ENCODE measurements at regions not wholly inside any gene's neighbourhood (a gene's known extent, or its start where the extent isn't known, plus 50 kb on each side); places are given as distances from the start of the nearest gene placed in this dataset.
A peak's percentile ranks its signal among the peaks of the same experiment; 100 is the strongest.

GRCh38 chr21:17048974-17049373 lies 463.9 kb upstream of the CXADR start:
- Histone ChIP-seq H4K91ac (ENCODE audit: low read depth, low read length) (peak overlapping the region; percentile 80), H3K4me2 (ENCODE audit: low read length) (no peak overlapping the region), H3K4ac (ENCODE audit: low read depth, low read length) (no peak overlapping the region), H3K23ac (ENCODE audit: low read length) (no peak overlapping the region), H3K79me2 (ENCODE audit: control insufficient read depth, insufficient read depth, low read length, poor library complexity) (no peaks in the 10 kb centered on the region), H3K36me3 (ENCODE audit: control insufficient read depth in 1 of 2, insufficient read depth in 2 of 2, low read length in 2 of 2) (no peaks in the 10 kb centered on the region), H3K79me1 (ENCODE audit: low read length) (peaks cover 7% of the 10 kb centered on the region), H2AFZ (ENCODE audit: insufficient read depth, low read length, poor library complexity) (no peak overlapping the region), H3K4me3 (ENCODE audit: low read depth, low read length) (peak overlapping the region; percentile 1), H3K4me1 (ENCODE audit: control insufficient read depth in 1 of 2, insufficient read depth in 2 of 2, low read length in 2 of 2) (peaks cover 6 to 8% of the 10 kb centered on the region in 2 experiments), H3K9ac (ENCODE audit: low read length) (no peak overlapping the region), H3K18ac (ENCODE audit: low read length) (peak overlapping the region; percentile 10), H2BK120ac (ENCODE audit: insufficient read depth, low read length, poor library complexity) (peak overlapping the region; percentile 18), H4K12ac (ENCODE audit: low read depth, low read length) (no peak overlapping the region), H4K8ac (ENCODE audit: low read depth, low read length) (no peak overlapping the region), H3K27ac (ENCODE audit: low read depth, low read length) (no peak overlapping the region), H2BK5ac (ENCODE audit: low read depth, low read length, poor library complexity) (peak overlapping the region; percentile 18), H3K9me3 (ENCODE audit: insufficient read depth, low read depth, low read length) (peaks cover 6% of the 10 kb centered on the region), H2AK5ac (ENCODE audit: low read length) (peak overlapping the region; percentile 77), H3K27me3 (ENCODE audit: insufficient read depth, low read length) (no peaks in the 10 kb centered on the region), H3K14ac (ENCODE audit: low read length) (peak overlapping the region; percentile 1), H2BK12ac (ENCODE audit: low read length) (peak overlapping the region; percentile 71)
- DNase-seq, result no peak
- WGBS (ENCODE audit: extremely low coverage, insufficient coverage, insufficient read length), result no CpG with 5 or more reads among the region's 3 CpGs

- no peak overlapping the region for H3K23ac ChIP-seq (ENCODE audit: low read length)
- no peak overlapping the region for H4K8ac ChIP-seq (ENCODE audit: low read depth, low read length)
- no peak overlapping the region for H2BK12ac ChIP-seq (ENCODE audit: low read length)
- H2AFZ ChIP-seq (ENCODE audit: insufficient read depth, low read length, poor library complexity), result no peak overlapping the region
- no peak overlapping the region for H3K4ac ChIP-seq (ENCODE audit: low read depth, low read length)
- H4K12ac ChIP-seq (ENCODE audit: low read depth, low read length), result no peak overlapping the region
- peaks cover 7% of the 10 kb centered on the region for H3K79me1 ChIP-seq (ENCODE audit: low read length)
- DNase-seq, result peak in 1 of 2 donors; percentile 28
- H3K27me3 ChIP-seq (ENCODE audit: insufficient read depth, low read length), result no peaks in the 10 kb centered on the region
- no peak overlapping the region for H4K91ac ChIP-seq (ENCODE audit: low read depth, low read length)
- H2AK5ac ChIP-seq (ENCODE audit: low read length), result no peak overlapping the region
- peaks cover 6% of the 10 kb centered on the region for H3K9me3 ChIP-seq (ENCODE audit: insufficient read depth, low read depth, low read length)
- H3K79me2 ChIP-seq (ENCODE audit: control insufficient read depth, insufficient read depth, low read length, poor library complexity), result no peaks in the 10 kb centered on the region
- H3K4me1 ChIP-seq (ENCODE audit: control insufficient read depth in 1 of 2, insufficient read depth in 2 of 2, low read length in 2 of 2), result peaks cover 6 to 8% of the 10 kb centered on the region in 2 experiments
- H2BK120ac ChIP-seq (ENCODE audit: insufficient read depth, low read length, poor library complexity), result no peak overlapping the region
- no peak overlapping the region for H2BK5ac ChIP-seq (ENCODE audit: low read depth, low read length, poor library complexity)
- H3K4me2 ChIP-seq (ENCODE audit: low read length), result no peak overlapping the region
- H3K18ac ChIP-seq (ENCODE audit: low read length), result no peak overlapping the region
- no peak overlapping the region for H3K9ac ChIP-seq (ENCODE audit: low read length)
- no peak overlapping the region for H3K14ac ChIP-seq (ENCODE audit: low read length)
- peak overlapping the region; percentile 53 for H3K27ac ChIP-seq (ENCODE audit: low read depth, low read length)
- WGBS (ENCODE audit: extremely low coverage, insufficient coverage, insufficient read length), result no CpG with 5 or more reads among the region's 1 CpG
- H3K4me3 ChIP-seq (ENCODE audit: low read depth, low read length), result no peak overlapping the region
- no peaks in the 10 kb centered on the region for H3K36me3 ChIP-seq (ENCODE audit: control insufficient read depth in 1 of 2, insufficient read depth in 2 of 2, low read length in 2 of 2)
Measured at GRCh38 chr21:17050156-17050555, 462.7 kb upstream of the CXADR start.

- H4K91ac ChIP-seq (ENCODE audit: low read depth, low read length), result peak overlapping the region; percentile 24
- no peak overlapping the region for H4K8ac ChIP-seq (ENCODE audit: low read depth, low read length)
- no peaks in the 10 kb centered on the region for H3K36me3 ChIP-seq (ENCODE audit: control insufficient read depth in 1 of 2, insufficient read depth in 2 of 2, low read length in 2 of 2)
- H3K4ac ChIP-seq (ENCODE audit: low read depth, low read length), result no peak overlapping the region
- peak in 1 of 2 donors; percentile 1 for DNase-seq
- no peak overlapping the region for H3K4me3 ChIP-seq (ENCODE audit: low read depth, low read length)
- no peak overlapping the region for H3K4me2 ChIP-seq (ENCODE audit: low read length)
- no peak overlapping the region for H3K23ac ChIP-seq (ENCODE audit: low read length)
- H3K9me3 ChIP-seq (ENCODE audit: insufficient read depth, low read depth, low read length), result peaks cover 6% of the 10 kb centered on the region
- no peak overlapping the region for H2AFZ ChIP-seq (ENCODE audit: insufficient read depth, low read length, poor library complexity)
- no peaks in the 10 kb centered on the region for H3K27me3 ChIP-seq (ENCODE audit: insufficient read depth, low read length)
- no CpG with 5 or more reads among the region's 2 CpGs for WGBS (ENCODE audit: extremely low coverage, insufficient coverage, insufficient read length)
- no peak overlapping the region for H3K18ac ChIP-seq (ENCODE audit: low read length)
- H3K79me2 ChIP-seq (ENCODE audit: control insufficient read depth, insufficient read depth, low read length, poor library complexity), result no peaks in the 10 kb centered on the region
- H3K27ac ChIP-seq (ENCODE audit: low read depth, low read length), result peak overlapping the region; percentile 86
- peaks cover 6 to 8% of the 10 kb centered on the region in 2 experiments for H3K4me1 ChIP-seq (ENCODE audit: control insufficient read depth in 1 of 2, insufficient read depth in 2 of 2, low read length in 2 of 2)
- H4K12ac ChIP-seq (ENCODE audit: low read depth, low read length), result no peak overlapping the region
- H2BK120ac ChIP-seq (ENCODE audit: insufficient read depth, low read length, poor library complexity), result no peak overlapping the region
- no peak overlapping the region for H3K14ac ChIP-seq (ENCODE audit: low read length)
- peaks cover 7% of the 10 kb centered on the region for H3K79me1 ChIP-seq (ENCODE audit: low read length)
- no peak overlapping the region for H2AK5ac ChIP-seq (ENCODE audit: low read length)
- H2BK5ac ChIP-seq (ENCODE audit: low read depth, low read length, poor library complexity), result peak overlapping the region; percentile 86
- H2BK12ac ChIP-seq (ENCODE audit: low read length), result no peak overlapping the region
- H3K9ac ChIP-seq (ENCODE audit: low read length), result no peak overlapping the region
Measured at GRCh38 chr21:17050646-17051045, 462.2 kb upstream of the CXADR start.

GRCh38 chr21:17051054-17051453 lies 461.8 kb upstream of the CXADR start:
- Histone ChIP-seq H3K14ac (ENCODE audit: low read length) (no peak overlapping the region), H4K12ac (ENCODE audit: low read depth, low read length) (no peak overlapping the region), H3K9ac (ENCODE audit: low read length) (no peak overlapping the region), H3K4ac (ENCODE audit: low read depth, low read length) (no peak overlapping the region), H3K4me1 (ENCODE audit: control insufficient read depth in 1 of 2, insufficient read depth in 2 of 2, low read length in 2 of 2) (peaks cover 6 to 8% of the 10 kb centered on the region in 2 experiments), H2AK5ac (ENCODE audit: low read length) (no peak overlapping the region), H3K79me1 (ENCODE audit: low read length) (peaks cover 7% of the 10 kb centered on the region), H3K27ac (ENCODE audit: low read depth, low read length) (no peak overlapping the region), H3K4me2 (ENCODE audit: low read length) (no peak overlapping the region), H3K23ac (ENCODE audit: low read length) (no peak overlapping the region), H3K27me3 (ENCODE audit: insufficient read depth, low read length) (no peaks in the 10 kb centered on the region), H3K9me3 (ENCODE audit: insufficient read depth, low read depth, low read length) (peaks cover 6% of the 10 kb centered on the region), H3K18ac (ENCODE audit: low read length) (no peak overlapping the region), H2AFZ (ENCODE audit: insufficient read depth, low read length, poor library complexity) (no peak overlapping the region), H3K79me2 (ENCODE audit: control insufficient read depth, insufficient read depth, low read length, poor library complexity) (no peaks in the 10 kb centered on the region), H2BK120ac (ENCODE audit: insufficient read depth, low read length, poor library complexity) (no peak overlapping the region), H4K8ac (ENCODE audit: low read depth, low read length) (no peak overlapping the region), H2BK5ac (ENCODE audit: low read depth, low read length, poor library complexity) (no peak overlapping the region), H2BK12ac (ENCODE audit: low read length) (no peak overlapping the region), H3K4me3 (ENCODE audit: low read depth, low read length) (no peak overlapping the region), H3K36me3 (ENCODE audit: control insufficient read depth in 1 of 2, insufficient read depth in 2 of 2, low read length in 2 of 2) (no peaks in the 10 kb centered on the region), H4K91ac (ENCODE audit: low read depth, low read length) (no peak overlapping the region)
- peak; percentile 55 to 79 for DNase-seq
- WGBS (ENCODE audit: extremely low coverage, insufficient coverage, insufficient read length), result no CpG with 5 or more reads among the region's 3 CpGs
